ENCODE measurements at regions not wholly inside any gene's neighbourhood (a gene's known extent, or its start where the extent isn't known, plus 50 kb on each side); places are given as distances from the start of the nearest gene placed in this dataset.

DNA sequence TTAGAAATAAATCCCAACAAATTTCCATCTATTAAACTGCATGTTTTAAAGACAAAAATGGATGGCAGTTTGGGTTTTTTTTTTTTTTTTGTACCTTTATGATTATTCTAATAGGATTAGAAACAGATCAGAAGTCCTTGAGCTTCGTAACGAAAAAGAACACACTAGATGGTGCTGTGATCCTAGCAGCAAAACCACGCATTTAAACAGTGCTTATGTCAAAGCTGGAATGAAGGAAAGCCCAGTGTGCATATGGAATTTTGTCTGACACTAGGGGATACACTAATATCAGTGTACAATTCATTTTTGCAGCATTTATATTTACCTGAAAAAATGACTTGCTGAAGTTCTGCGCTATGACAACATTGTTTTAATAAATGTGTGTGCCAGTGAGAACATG is 229.1 kb downstream of the VEGFC start:
- H3K27me3 Mint-ChIP-seq (ENCODE audit: low read depth), result no peaks in the 10 kb centered on the region
- H3K4me3 Mint-ChIP-seq, result no peak overlapping the region
- H3K4me1 Mint-ChIP-seq, result no peaks in the 10 kb centered on the region
- H3K9me3 Mint-ChIP-seq, result no peaks in the 10 kb centered on the region
- no peaks in the 10 kb centered on the region for H3K36me3 Mint-ChIP-seq
- ChIA-PET POLR2A (interaction anchor here (0.6 kb wide), 2 partner anchors 24 to 47 kb away, joined by 4 to 6 read pairs; no protein-coding TSS in a partner anchor), CTCF (interaction anchor here (1.0 to 2.0 kb wide), 3 partner anchors 470 to 488 kb away, joined by 3 to 7 read pairs (median 3); no protein-coding TSS in a partner anchor)
- TF ChIP-seq ETV6 (CRISPR knock-in tag; IDR thresholded peaks at IDR 0.05) (no peak), GRHL2 (CRISPR knock-in tag; IDR thresholded peaks at IDR 0.05; ENCODE audit: insufficient replicate concordance, severe bottlenecking) (no peak), CBFB (CRISPR knock-in tag; IDR thresholded peaks at IDR 0.05; ENCODE audit: low read depth) (no peak), ZNF396 (CRISPR knock-in tag; IDR thresholded peaks at IDR 0.05; ENCODE audit: borderline replicate concordance) (no peak), SP1 (CRISPR knock-in tag; conservative IDR thresholded peaks at IDR 0.05) (no peak)
- H3K27ac Mint-ChIP-seq, result no peak overlapping the region
- no peak for ATAC-seq
- no peak for DNase-seq (ENCODE audit: low spot score)

DNA sequence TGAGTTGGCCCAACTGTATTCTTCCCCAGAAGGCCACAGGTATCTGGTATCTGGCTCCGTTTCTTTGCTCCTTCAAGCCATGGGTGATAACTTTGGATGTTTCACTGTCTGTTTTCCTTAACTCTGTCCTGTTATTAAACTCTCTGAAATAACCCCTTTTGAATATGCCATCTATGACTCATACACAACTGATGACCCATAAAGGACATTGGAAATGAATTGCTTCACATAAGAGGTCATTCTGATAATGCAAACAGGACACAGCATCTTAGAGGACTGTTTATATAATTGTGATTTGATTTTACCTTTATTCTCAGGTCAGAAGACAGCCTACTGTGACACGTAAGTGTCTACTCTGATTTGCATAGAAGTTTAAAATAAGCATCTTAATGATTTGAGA is 227.7 kb downstream of the VEGFC start:
- Mint-ChIP-seq H3K27me3 (ENCODE audit: low read depth) (no peaks in the 10 kb centered on the region), H3K4me3 (no peak overlapping the region), H3K27ac (no peak overlapping the region), H3K9me3 (no peaks in the 10 kb centered on the region), H3K4me1 (no peaks in the 10 kb centered on the region), H3K36me3 (no peaks in the 10 kb centered on the region)
- TF ChIP-seq ATF1 (CRISPR knock-in tag; IDR thresholded peaks at IDR 0.05) (no peak), ELF4 (CRISPR knock-in tag; IDR thresholded peaks at IDR 0.05; ENCODE audit: low read depth) (no peak), ZBTB21 (CRISPR knock-in tag; IDR thresholded peaks at IDR 0.05; ENCODE audit: borderline replicate concordance) (no peak), GTF2I (CRISPR knock-in tag; conservative IDR thresholded peaks at IDR 0.05) (no peak), GABPB1 (CRISPR knock-in tag; IDR thresholded peaks at IDR 0.05) (no peak), EMX1 (CRISPR knock-in tag; IDR thresholded peaks at IDR 0.05) (no peak), PRRX2 (CRISPR knock-in tag; IDR thresholded peaks at IDR 0.05) (no peak), TEAD4 (CRISPR knock-in tag; IDR thresholded peaks at IDR 0.05) (no peak), JUN (CRISPR knock-in tag; IDR thresholded peaks at IDR 0.05) (no peak)
- TF ChIP-seq, protein P1, sequence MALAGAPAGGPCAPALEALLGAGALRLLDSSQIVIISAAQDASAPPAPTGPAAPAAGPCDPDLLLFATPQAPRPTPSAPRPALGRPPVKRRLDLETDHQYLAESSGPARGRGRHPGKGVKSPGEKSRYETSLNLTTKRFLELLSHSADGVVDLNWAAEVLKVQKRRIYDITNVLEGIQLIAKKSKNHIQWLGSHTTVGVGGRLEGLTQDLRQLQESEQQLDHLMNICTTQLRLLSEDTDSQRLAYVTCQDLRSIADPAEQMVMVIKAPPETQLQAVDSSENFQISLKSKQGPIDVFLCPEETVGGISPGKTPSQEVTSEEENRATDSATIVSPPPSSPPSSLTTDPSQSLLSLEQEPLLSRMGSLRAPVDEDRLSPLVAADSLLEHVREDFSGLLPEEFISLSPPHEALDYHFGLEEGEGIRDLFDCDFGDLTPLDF (CRISPR knock-in tag; IDR thresholded peaks at IDR 0.05), result no peak
- TF ChIP-seq, protein P2, sequence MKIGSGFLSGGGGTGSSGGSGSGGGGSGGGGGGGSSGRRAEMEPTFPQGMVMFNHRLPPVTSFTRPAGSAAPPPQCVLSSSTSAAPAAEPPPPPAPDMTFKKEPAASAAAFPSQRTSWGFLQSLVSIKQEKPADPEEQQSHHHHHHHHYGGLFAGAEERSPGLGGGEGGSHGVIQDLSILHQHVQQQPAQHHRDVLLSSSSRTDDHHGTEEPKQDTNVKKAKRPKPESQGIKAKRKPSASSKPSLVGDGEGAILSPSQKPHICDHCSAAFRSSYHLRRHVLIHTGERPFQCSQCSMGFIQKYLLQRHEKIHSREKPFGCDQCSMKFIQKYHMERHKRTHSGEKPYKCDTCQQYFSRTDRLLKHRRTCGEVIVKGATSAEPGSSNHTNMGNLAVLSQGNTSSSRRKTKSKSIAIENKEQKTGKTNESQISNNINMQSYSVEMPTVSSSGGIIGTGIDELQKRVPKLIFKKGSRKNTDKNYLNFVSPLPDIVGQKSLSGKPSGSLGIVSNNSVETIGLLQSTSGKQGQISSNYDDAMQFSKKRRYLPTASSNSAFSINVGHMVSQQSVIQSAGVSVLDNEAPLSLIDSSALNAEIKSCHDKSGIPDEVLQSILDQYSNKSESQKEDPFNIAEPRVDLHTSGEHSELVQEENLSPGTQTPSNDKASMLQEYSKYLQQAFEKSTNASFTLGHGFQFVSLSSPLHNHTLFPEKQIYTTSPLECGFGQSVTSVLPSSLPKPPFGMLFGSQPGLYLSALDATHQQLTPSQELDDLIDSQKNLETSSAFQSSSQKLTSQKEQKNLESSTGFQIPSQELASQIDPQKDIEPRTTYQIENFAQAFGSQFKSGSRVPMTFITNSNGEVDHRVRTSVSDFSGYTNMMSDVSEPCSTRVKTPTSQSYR (CRISPR knock-in tag; IDR thresholded peaks at IDR 0.05), result no peak
- TF ChIP-seq, protein P3, sequence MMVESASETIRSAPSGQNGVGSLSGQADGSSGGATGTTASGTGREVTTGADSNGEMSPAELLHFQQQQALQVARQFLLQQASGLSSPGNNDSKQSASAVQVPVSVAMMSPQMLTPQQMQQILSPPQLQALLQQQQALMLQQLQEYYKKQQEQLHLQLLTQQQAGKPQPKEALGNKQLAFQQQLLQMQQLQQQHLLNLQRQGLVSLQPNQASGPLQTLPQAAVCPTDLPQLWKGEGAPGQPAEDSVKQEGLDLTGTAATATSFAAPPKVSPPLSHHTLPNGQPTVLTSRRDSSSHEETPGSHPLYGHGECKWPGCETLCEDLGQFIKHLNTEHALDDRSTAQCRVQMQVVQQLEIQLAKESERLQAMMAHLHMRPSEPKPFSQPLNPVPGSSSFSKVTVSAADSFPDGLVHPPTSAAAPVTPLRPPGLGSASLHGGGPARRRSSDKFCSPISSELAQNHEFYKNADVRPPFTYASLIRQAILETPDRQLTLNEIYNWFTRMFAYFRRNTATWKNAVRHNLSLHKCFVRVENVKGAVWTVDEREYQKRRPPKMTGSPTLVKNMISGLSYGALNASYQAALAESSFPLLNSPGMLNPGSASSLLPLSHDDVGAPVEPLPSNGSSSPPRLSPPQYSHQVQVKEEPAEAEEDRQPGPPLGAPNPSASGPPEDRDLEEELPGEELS (CRISPR knock-in tag; IDR thresholded peaks at IDR 0.05), result no peak
- CTCF ChIA-PET, result no interaction called here
- POLR2A ChIA-PET, result no interaction called here
- ATAC-seq (no peak), DNase-seq (ENCODE audit: low spot score) (no peak)

DNA sequence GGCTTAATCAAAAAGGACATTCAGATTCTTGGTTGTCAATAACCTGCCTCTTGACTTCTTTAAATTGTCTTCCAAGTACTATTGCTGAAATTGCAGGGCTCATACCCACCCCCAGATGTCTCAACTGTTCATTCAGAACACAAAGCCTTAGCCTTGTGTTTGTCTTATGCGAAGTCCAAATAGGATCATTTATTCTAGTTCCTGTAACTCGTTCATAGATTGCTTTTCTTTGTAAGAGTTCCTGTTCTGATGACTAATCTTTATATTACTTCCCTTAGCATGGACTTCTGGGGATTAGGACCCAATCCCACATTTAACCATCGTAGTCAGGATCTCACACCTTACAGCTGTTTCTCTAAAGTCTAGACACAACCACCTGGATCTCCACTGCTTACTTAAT is 226.0 kb downstream of the VEGFC start:
- POLR2A ChIA-PET, result no interaction called here
- CTCF ChIA-PET, result interaction anchor here (1.0 kb wide), 1 partner anchor 480 kb away, joined by 3 read pairs; no protein-coding TSS in a partner anchor
- ATAC-seq (no peak), DNase-seq (ENCODE audit: low spot score) (no peak)
- TF ChIP-seq KAT7 (CRISPR knock-in tag; IDR thresholded peaks at IDR 0.05; ENCODE audit: borderline replicate concordance) (no peak), CREB1 (CRISPR knock-in tag; IDR thresholded peaks at IDR 0.05) (no peak)
- no peaks in the 10 kb centered on the region for H3K9me3 Mint-ChIP-seq
- H3K36me3 Mint-ChIP-seq, result no peaks in the 10 kb centered on the region
- no peak overlapping the region for H3K4me3 Mint-ChIP-seq
- H3K27me3 Mint-ChIP-seq (ENCODE audit: low read depth), result no peaks in the 10 kb centered on the region
- no peak overlapping the region for H3K27ac Mint-ChIP-seq
- no peaks in the 10 kb centered on the region for H3K4me1 Mint-ChIP-seq
